Neutrophil (primary cell): ENCODE measurements at regions not wholly inside any gene's neighbourhood (a gene's known extent, or its start where the extent isn't known, plus 50 kb on each side); places are given as distances from the start of the nearest gene placed in this dataset.

Source experiments
- H3K27ac ChIP-seq: fragments of 200-600 bp; sonication (generic); 2 replicates; pipeline ENCODE4 v1.5.1; 2016; ENCODE audit warnings: mild to moderate bottlenecking, moderate library complexity
- H3K27me3 ChIP-seq: fragments of 200-600 bp; sonication (generic); 2 replicates; pipeline ENCODE4 v1.6.0; 2016; ENCODE audit warnings: mild to moderate bottlenecking
- H3K36me3 ChIP-seq: fragments of 200-600 bp; sonication (generic); 2 replicates; pipeline ENCODE4 v1.5.1; 2017
- H3K4me1 ChIP-seq, 2 experiments: fragments of 200-600 bp in 1 of 2; sonication (generic) in 1 of 2; 1 replicate in 1 of 2; 2 replicates in 1 of 2; pipeline versions ENCODE4 v1.5.1 to v1.6.1; 2013 to 2016; ENCODE audit warnings: low read depth in 1 of 2, low read length in 1 of 2, mild to moderate bottlenecking in 1 of 2, moderate library complexity in 1 of 2; ENCODE audit not compliant: control insufficient read depth in 1 of 2, insufficient read depth in 1 of 2
- H3K4me3 ChIP-seq, 2 experiments: fragments of 200-600 bp in 1 of 2; sonication (generic) in 1 of 2; 1 replicate in 1 of 2; 2 replicates in 1 of 2; pipeline ENCODE4 v1.5.1; 2013 to 2016; ENCODE audit warnings: low read depth in 1 of 2, low read length in 1 of 2, mild to moderate bottlenecking in 1 of 2, moderate library complexity in 1 of 2
- H3K9me3 ChIP-seq: fragments of 200-600 bp; sonication (generic); 2 replicates; pipeline ENCODE4 v1.5.1; 2016
- CTCF ChIP-seq: fragments of 200-600 bp; sonication (generic); IDR thresholded peaks from 2 replicates; pipeline ENCODE4 v1.5.1; 2016; ENCODE audit warnings: antibody characterized with exemption

- Histone ChIP-seq H3K27ac (no peak overlapping the region), H3K36me3 (no peaks in the 10 kb centered on the region), H3K9me3 (no peaks in the 10 kb centered on the region), H3K27me3 (no peaks in the 10 kb centered on the region), H3K4me3 (no peak overlapping the region), H3K4me1 (peaks cover 3 to 4% of the 10 kb centered on the region in 2 experiments)
- no peak for TF ChIP-seq CTCF
These were observed 54.4 kb upstream of the RELL1 start for GRCh38 chr4:37740546-37740945.

- Histone ChIP-seq H3K9me3 (no peaks in the 10 kb centered on the region), H3K27me3 (no peaks in the 10 kb centered on the region), H3K27ac (no peak overlapping the region), H3K4me1 (peaks cover 9 to 10% of the 10 kb centered on the region in 2 experiments), H3K36me3 (no peaks in the 10 kb centered on the region), H3K4me3 (no peak overlapping the region)
- no peak for TF ChIP-seq CTCF
These were observed 51.3 kb upstream of the RELL1 start for GRCh38 chr4:37737466-37737865.
